Liver (tissue), 8 donors: ENCODE measurements at regions not wholly inside any gene's neighbourhood (a gene's known extent, or its start where the extent isn't known, plus 50 kb on each side); places are given as distances from the start of the nearest gene placed in this dataset.

ENCODE experiments used
- DNase-seq: peaks from one replicate; pipeline ENCODE4 v3.0.0-alpha.2; 2017; ENCODE audit warnings: low spot score
- H3K27ac ChIP-seq, 2 donors: one replicate each; pipeline ENCODE4 v1.7.0; 2013; ENCODE audit warnings: inconsistent platforms in 2 of 2, low read length in 2 of 2, control low read depth in 1 of 2, low read depth in 1 of 2, mild to moderate bottlenecking in 1 of 2
- H3K27me3 ChIP-seq, 4 donors: one replicate each; pipeline versions ENCODE4 v1.6.1 to v1.7.0; 2013; ENCODE audit warnings: low read length in 3 of 4, inconsistent platforms in 1 of 4, mild to moderate bottlenecking in 1 of 4, moderate library complexity in 1 of 4; ENCODE audit not compliant: control insufficient read depth in 4 of 4, insufficient read depth in 4 of 4
- H3K36me3 ChIP-seq, 4 donors: one replicate each; pipeline versions ENCODE4 v1.6.1 to v1.7.0; 2013; ENCODE audit warnings: low read length in 3 of 4, mild to moderate bottlenecking in 3 of 4, low read depth in 1 of 4, moderate library complexity in 1 of 4; ENCODE audit not compliant: control insufficient read depth in 4 of 4, insufficient read depth in 3 of 4
- H3K4me1 ChIP-seq, 4 donors: one replicate each; pipeline versions ENCODE4 v1.6.1 to v1.7.0; 2013; ENCODE audit warnings: low read length in 3 of 4, mild to moderate bottlenecking in 3 of 4, moderate library complexity in 1 of 4; ENCODE audit not compliant: control insufficient read depth in 4 of 4, insufficient read depth in 4 of 4
- H3K4me3 ChIP-seq, 3 donors: one replicate each; pipeline versions ENCODE4 v1.6.1 to v1.7.0; 2013; ENCODE audit warnings: low read length in 3 of 3, control low read depth in 1 of 3, low read depth in 1 of 3, mild to moderate bottlenecking in 1 of 3
- H3K9ac ChIP-seq, 2 donors: one replicate each; pipeline ENCODE4 v1.7.0; 2013; ENCODE audit warnings: low read length in 2 of 2, mild to moderate bottlenecking in 2 of 2, moderate library complexity in 2 of 2, control low read depth in 1 of 2, low read depth in 1 of 2
- H3K9me3 ChIP-seq, 4 donors: one replicate each; pipeline versions ENCODE4 v1.6.1 to v1.7.0; 2013; ENCODE audit warnings: low read length in 3 of 4; ENCODE audit not compliant: control insufficient read depth in 4 of 4
- ATF3 ChIP-seq: IDR thresholded peaks from 2 replicates; pipeline ENCODE4 v1.6.1; 2016; ENCODE audit warnings: antibody characterized with exemption
- CTCF ChIP-seq: fragments of 150-350 bp; IDR thresholded peaks from 2 replicates; pipeline ENCODE4 v1.5.1; 2017; ENCODE audit warnings: improper control_type of control experiment, low read depth, low read length; ENCODE audit not compliant: missing input control
- EGR1 ChIP-seq, 2 donors: IDR thresholded peaks; 2 replicates each; pipeline ENCODE4 v1.6.1; 2016 to 2018; ENCODE audit warnings: antibody characterized with exemption in 2 of 2, low read depth in 2 of 2
- FOXA1 ChIP-seq: IDR thresholded peaks from 2 replicates; pipeline ENCODE4 v1.6.1; 2016; ENCODE audit warnings: antibody characterized with exemption
- FOXA2 ChIP-seq: IDR thresholded peaks from 2 replicates; pipeline ENCODE4 v1.6.1; 2016; ENCODE audit warnings: antibody characterized with exemption
- GABPA ChIP-seq, 2 donors: IDR thresholded peaks in 1 of 2; conservative IDR thresholded peaks in 1 of 2; 2 replicates each; pipeline ENCODE4 v1.6.1; 2016; ENCODE audit warnings: antibody characterized with exemption in 2 of 2, mild to moderate bottlenecking in 1 of 2, moderate library complexity in 1 of 2
- HNF4A ChIP-seq, 2 donors: conservative IDR thresholded peaks; 2 replicates each; pipeline ENCODE4 v1.6.1; 2016; ENCODE audit warnings: antibody characterized with exemption in 2 of 2, mild to moderate bottlenecking in 2 of 2
- HNF4G ChIP-seq: IDR thresholded peaks from 2 replicates; pipeline ENCODE4 v1.6.1; 2016; ENCODE audit warnings: antibody characterized with exemption
- JUND ChIP-seq, 2 donors: IDR thresholded peaks; 2 replicates each; pipeline ENCODE4 v1.6.1; 2016; ENCODE audit warnings: antibody characterized with exemption in 2 of 2
- NR2F2 ChIP-seq: IDR thresholded peaks from 2 replicates; pipeline ENCODE4 v1.6.1; 2016; ENCODE audit warnings: antibody characterized with exemption
- RAD21 ChIP-seq, 2 donors: IDR thresholded peaks; 2 replicates each; pipeline ENCODE4 v1.6.1; 2016; ENCODE audit warnings: antibody characterized with exemption in 2 of 2, mild to moderate bottlenecking in 2 of 2
- RXRA ChIP-seq, 2 donors: IDR thresholded peaks; 2 replicates each; pipeline ENCODE4 v1.6.1; 2017 to 2018; ENCODE audit warnings: antibody characterized with exemption in 2 of 2, mild to moderate bottlenecking in 1 of 2
- SP1 ChIP-seq: IDR thresholded peaks from 2 replicates; pipeline ENCODE4 v1.6.1; 2018; ENCODE audit warnings: antibody characterized with exemption, mild to moderate bottlenecking
- TAF1 ChIP-seq: conservative IDR thresholded peaks from 2 replicates; pipeline ENCODE4 v1.6.1; 2016; ENCODE audit warnings: antibody characterized with exemption, mild to moderate bottlenecking
- YY1 ChIP-seq: IDR thresholded peaks from 2 replicates; pipeline ENCODE4 v1.6.1; 2016; ENCODE audit warnings: antibody characterized with exemption, mild to moderate bottlenecking
- ZBTB33 ChIP-seq: IDR thresholded peaks from 2 replicates; pipeline ENCODE4 v1.6.1; 2016; ENCODE audit warnings: antibody characterized with exemption
- whole genome bisulfite sequencing: extraction: QIAGEN DNeasy Blood & Tissue Kit; methylation state at CpG from one replicate; pipeline ENCODE4 v1.1.7; 2013; 5-methylcytosine and 5-hydroxymethylcytosine counted together
- TF ChIP-seq, protein P1 (sequence below): IDR thresholded peaks from 2 replicates; pipeline ENCODE4 v1.6.1; 2016; ENCODE audit warnings: antibody characterized with exemption
- donor health status: healthy.
- donor health status: healthy.
- donor health status: healthy.
- donor health status: healthy.
- donor health status: healthy.

DNA sequence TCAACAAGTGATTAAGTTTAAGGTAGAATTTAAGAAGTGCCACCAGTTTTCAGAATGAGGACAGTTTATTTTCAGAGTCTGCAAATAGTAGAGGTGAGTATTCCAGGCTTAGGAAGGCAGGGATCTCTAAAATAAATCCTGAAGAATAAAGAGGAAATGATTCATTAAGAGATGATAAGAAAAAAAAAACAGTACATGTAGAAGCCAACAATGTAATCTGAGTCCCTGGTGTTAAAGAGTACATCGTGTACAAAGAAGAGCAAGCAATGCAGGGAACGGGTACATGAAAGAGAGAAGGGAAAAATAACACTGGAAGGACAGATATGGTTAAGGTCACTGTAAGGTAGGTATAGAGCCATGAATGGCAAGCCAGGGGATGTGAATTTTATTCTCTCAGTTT is 95.2 kb upstream of the FOXG1 start:
- TF ChIP-seq CTCF, result no peak
- no peak for TF ChIP-seq EGR1 (IDR thresholded peaks at IDR 0.05; ENCODE audit: low read depth in 2 of 2)
- TF ChIP-seq JUND (IDR thresholded peaks at IDR 0.05), result no peak
- TF ChIP-seq FOXA2, result no peak
- TF ChIP-seq RAD21 (IDR thresholded peaks at IDR 0.05), result no peak
- no peak for TF ChIP-seq TAF1
- TF ChIP-seq FOXA1, result no peak
- TF ChIP-seq ATF3, result no peak
- TF ChIP-seq NR2F2, result no peak
- TF ChIP-seq RXRA (IDR thresholded peaks at IDR 0.05), result no peak
- TF ChIP-seq HNF4A (conservative IDR thresholded peaks at IDR 0.05), result no peak
- TF ChIP-seq YY1, result no peak
- TF ChIP-seq SP1, result no peak
- no peak for TF ChIP-seq GABPA (IDR thresholded peaks at IDR 0.05 in 1 of 2, conservative IDR thresholded peaks at IDR 0.05 in 1 of 2)
- TF ChIP-seq ZBTB33, result no peak
- TF ChIP-seq, protein P1, sequence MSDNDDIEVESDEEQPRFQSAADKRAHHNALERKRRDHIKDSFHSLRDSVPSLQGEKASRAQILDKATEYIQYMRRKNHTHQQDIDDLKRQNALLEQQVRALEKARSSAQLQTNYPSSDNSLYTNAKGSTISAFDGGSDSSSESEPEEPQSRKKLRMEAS, result no peak
- TF ChIP-seq HNF4G, result no peak
- no peaks in the 10 kb centered on the region for H3K9me3 ChIP-seq
- no peak overlapping the region for H3K27ac ChIP-seq
- H3K27me3 ChIP-seq, result no peaks in the 10 kb centered on the region
- H3K9ac ChIP-seq, result no peak overlapping the region
- H3K4me1 ChIP-seq, result no peaks in the 10 kb centered on the region
- no peak for DNase-seq
- H3K36me3 ChIP-seq, result no peaks in the 10 kb centered on the region
- 35% methylated on average over 2 of the region's 2 CpGs for WGBS
- H3K4me3 ChIP-seq, result no peak overlapping the region

DNA sequence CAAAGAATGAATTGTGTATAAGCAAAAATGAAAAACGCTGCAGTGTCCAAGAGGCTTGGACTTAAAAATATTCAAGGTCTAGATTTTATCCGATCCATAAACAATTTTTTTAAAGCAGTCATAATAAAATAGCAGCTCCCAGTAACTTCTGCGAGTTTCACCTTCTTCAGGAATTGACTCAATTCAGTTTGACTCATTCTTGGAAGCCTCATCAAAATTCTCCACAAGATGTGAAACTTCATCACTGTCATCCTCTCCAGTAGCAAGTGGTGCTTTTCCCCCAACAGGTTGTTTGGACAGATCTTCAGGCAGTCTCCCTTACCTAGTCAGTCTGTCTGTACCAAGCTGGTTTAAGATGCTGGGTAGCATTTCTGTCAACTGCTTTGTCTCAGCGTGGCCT is 93.5 kb upstream of the FOXG1 start:
- no peak for TF ChIP-seq NR2F2
- no peak for TF ChIP-seq RAD21 (IDR thresholded peaks at IDR 0.05)
- TF ChIP-seq RXRA (IDR thresholded peaks at IDR 0.05), result no peak
- TF ChIP-seq HNF4A (conservative IDR thresholded peaks at IDR 0.05), result no peak
- Histone ChIP-seq H3K27ac (no peak overlapping the region), H3K36me3 (no peaks in the 10 kb centered on the region), H3K4me1 (no peaks in the 10 kb centered on the region), H3K9ac (no peak overlapping the region), H3K9me3 (no peaks in the 10 kb centered on the region), H3K27me3 (no peaks in the 10 kb centered on the region), H3K4me3 (no peak overlapping the region)
- 77% methylated on average over 4 of the region's 4 CpGs for WGBS
- DNase-seq, result no peak

DNA sequence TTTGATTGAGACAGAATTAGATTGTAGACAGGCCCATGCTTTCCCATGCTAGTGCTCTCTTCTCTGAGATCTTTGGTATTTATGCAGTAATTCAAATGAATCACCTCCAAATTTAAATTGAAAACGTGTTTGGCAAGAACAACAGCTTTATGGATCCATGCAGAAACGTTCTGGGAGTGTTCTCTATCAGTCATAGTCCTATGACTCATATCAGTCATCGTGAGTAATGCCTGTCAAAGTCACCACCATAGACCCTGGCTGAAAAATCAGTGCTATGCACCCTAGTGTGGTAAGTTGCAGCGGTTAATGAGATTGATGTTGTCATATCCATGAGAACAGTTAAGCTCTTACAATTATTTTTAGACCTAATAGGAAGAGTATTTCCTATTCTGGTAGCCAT is 90.1 kb upstream of the FOXG1 start:
- TF ChIP-seq ATF3, result no peak
- no peak for TF ChIP-seq HNF4G
- 36% methylated on average over 4 of the region's 4 CpGs for WGBS

More for the DNA sequence above, 90.1 kb upstream of the FOXG1 start:
- Histone ChIP-seq H3K9me3 (no peaks in the 10 kb centered on the region), H3K4me3 (no peak overlapping the region), H3K27me3 (no peaks in the 10 kb centered on the region), H3K36me3 (no peaks in the 10 kb centered on the region), H3K9ac (no peak overlapping the region), H3K27ac (no peak overlapping the region), H3K4me1 (no peaks in the 10 kb centered on the region)
- DNase-seq, result no peak
